ENCODE measurements at regions not wholly inside any gene's neighbourhood (a gene's known extent, or its start where the extent isn't known, plus 50 kb on each side); places are given as distances from the start of the nearest gene placed in this dataset.
"Not testable (repeated sequence)": the region's sequence is repeated elsewhere in the genome, so short reads cannot be mapped to it uniquely, and the experiment has no call there.

GRCh38 chr5:107072440-107072839 is 598.3 kb downstream of the EFNA5 start:
- DNase-seq (ENCODE audit: low spot score): no peak

GRCh38 chr5:107068782-107069181 is 602.0 kb downstream of the EFNA5 start:
- DNase-seq (ENCODE audit: low spot score): no peak

GRCh38 chr5:107067395-107067794 is 603.3 kb downstream of the EFNA5 start:
- DNase-seq (ENCODE audit: low spot score): no peak

GRCh38 chr5:107063511-107063910 is 607.2 kb downstream of the EFNA5 start:
- no peak for DNase-seq (ENCODE audit: low spot score)

GRCh38 chr5:107058803-107059202 is 611.9 kb downstream of the EFNA5 start:
- no peak for DNase-seq (ENCODE audit: low spot score)

- DNase-seq (ENCODE audit: low spot score): no peak
These were observed 612.5 kb downstream of the EFNA5 start for GRCh38 chr5:107058235-107058634.

GRCh38 chr5:107056278-107056677 is 614.5 kb downstream of the EFNA5 start:
- DNase-seq (ENCODE audit: low spot score): no peak

GRCh38 chr5:107047048-107047447 is 623.7 kb downstream of the EFNA5 start:
- no peak for DNase-seq (ENCODE audit: low spot score)

- no peak for DNase-seq (ENCODE audit: low spot score)
These were observed 627.1 kb downstream of the EFNA5 start for GRCh38 chr5:107043665-107044064.

- DNase-seq (ENCODE audit: low spot score): no peak
These were observed 629.8 kb downstream of the EFNA5 start for GRCh38 chr5:107040907-107041306.

GRCh38 chr5:107032629-107033028 is 638.1 kb downstream of the EFNA5 start:
- no peak for DNase-seq (ENCODE audit: low spot score)

- DNase-seq (ENCODE audit: low spot score): no peak
These were observed 641.8 kb downstream of the EFNA5 start for GRCh38 chr5:107028938-107029337.

GRCh38 chr5:107025712-107026497 is 644.8 kb downstream of the EFNA5 start:
- no peak for DNase-seq (ENCODE audit: low spot score)

- DNase-seq (ENCODE audit: low spot score): no peak
These were observed 647.0 kb downstream of the EFNA5 start for GRCh38 chr5:107023732-107024131.

GRCh38 chr5:107021575-107021974 is 649.2 kb downstream of the EFNA5 start:
- no peak for DNase-seq (ENCODE audit: low spot score)

GRCh38 chr5:107020626-107021025 is 650.1 kb downstream of the EFNA5 start:
- no peak for DNase-seq (ENCODE audit: low spot score)

- DNase-seq (ENCODE audit: low spot score): no peak
These were observed 653.1 kb downstream of the EFNA5 start for GRCh38 chr5:107017616-107018015.

GRCh38 chr5:107012371-107012770 is 658.4 kb downstream of the EFNA5 start:
- no peak for DNase-seq (ENCODE audit: low spot score)

GRCh38 chr5:107011605-107012004 is 659.1 kb downstream of the EFNA5 start:
- no peak for DNase-seq (ENCODE audit: low spot score)

- DNase-seq (ENCODE audit: low spot score): no peak
These were observed 660.7 kb downstream of the EFNA5 start for GRCh38 chr5:107010060-107010459.

- no peak for DNase-seq (ENCODE audit: low spot score)
These were observed 665.1 kb downstream of the EFNA5 start for GRCh38 chr5:107005653-107006052.

- DNase-seq (ENCODE audit: low spot score): no peak
These were observed 665.6 kb downstream of the EFNA5 start for GRCh38 chr5:107005161-107005560.

- DNase-seq (ENCODE audit: low spot score): no peak
These were observed 668.6 kb downstream of the EFNA5 start for GRCh38 chr5:107002115-107002514.

- DNase-seq (ENCODE audit: low spot score): not testable (repeated sequence)
These were observed 671.2 kb downstream of the EFNA5 start for GRCh38 chr5:106999506-106999905.

Data from hepatic stellate cell (primary cell).